Heart left ventricle (tissue), 16 donors: ENCODE measurements at regions not wholly inside any gene's neighbourhood (a gene's known extent, or its start where the extent isn't known, plus 50 kb on each side); places are given as distances from the start of the nearest gene placed in this dataset.

ENCODE experiments used
- ATAC-seq, 4 donors: fragments of 200-7000 bp; cut with Tn5 transposase; one replicate each; pipeline ENCODE4 v1.9.1; 2020 to 2022; ENCODE audit warnings: moderate library complexity in 4 of 4, mild to moderate bottlenecking in 3 of 4, moderate number of reproducible peaks in 1 of 4
- DNase-seq, 5 donors: peaks; one replicate each; pipeline ENCODE4 v3.0.0-alpha.2; 2020
- H3K27ac ChIP-seq, 12 donors: fragments of 200-600 bp; sonication (generic) in 4 of 12; one replicate each; pipeline versions ENCODE4 v1.5.0 to v1.8.0; 2016 to 2022; ENCODE audit warnings: mild to moderate bottlenecking in 2 of 12
- H3K27me3 ChIP-seq, 9 donors: fragments of 200-600 bp; sonication (generic) in 2 of 9; one replicate each; pipeline versions ENCODE4 v1.5.1 to v1.8.0; 2016 to 2022; ENCODE audit warnings: mild to moderate bottlenecking in 3 of 9
- H3K36me3 ChIP-seq, 9 donors: fragments of 200-600 bp; sonication (generic) in 2 of 9; one replicate each; pipeline versions ENCODE4 v1.5.0 to v1.8.0; 2018 to 2022; ENCODE audit warnings: mild to moderate bottlenecking in 2 of 9
- H3K4me1 ChIP-seq, 12 donors: fragments of 200-600 bp; sonication (generic) in 4 of 12; one replicate each; pipeline versions ENCODE4 v1.5.0 to v1.8.0; 2016 to 2022; ENCODE audit warnings: mild to moderate bottlenecking in 3 of 12
- H3K4me3 ChIP-seq, 12 donors: fragments of 200-600 bp; sonication (generic) in 4 of 12; one replicate each; pipeline versions ENCODE4 v1.5.0 to v1.8.0; 2017 to 2022; ENCODE audit warnings: mild to moderate bottlenecking in 9 of 12, moderate library complexity in 4 of 12
- H3K9me3 ChIP-seq, 12 donors: fragments of 200-600 bp; sonication (generic) in 4 of 12; one replicate each; pipeline versions ENCODE4 v1.5.0 to v1.8.0; 2016 to 2022; ENCODE audit warnings: mild to moderate bottlenecking in 1 of 12
- CTCF ChIP-seq, 12 donors: fragments of 200-600 bp; sonication (generic) in 4 of 12; IDR thresholded peaks; one replicate each; pipeline versions ENCODE4 v1.5.0 to v1.8.0; 2018 to 2022; ENCODE audit warnings: antibody characterized with exemption in 12 of 12, mild to moderate bottlenecking in 5 of 12
- POLR2A ChIP-seq, 2 donors: fragments of 450-650 bp; IDR thresholded peaks; one replicate each; pipeline ENCODE4 v1.6.1; 2017; ENCODE audit warnings: antibody characterized with exemption in 2 of 2, mild to moderate bottlenecking in 2 of 2, moderate library complexity in 2 of 2
- WGBS, 4 donors: extraction: QIAGEN DNeasy Blood & Tissue Kit in 2 of 4; methylation state at CpG; one replicate each; pipeline versions ENCODE4 v1.1.5 to v1.1.7; 2013 to 2018; 5-methylcytosine and 5-hydroxymethylcytosine counted together
- intact Hi-C, 10 donors: fragments of 100-400 bp; cut with DNase I; formaldehyde crosslinking; loops; one replicate each; pipeline versions ENCODE4 v1.11.1 to v1.14.2; 2022
- donor health status: ischemic (EF 13 %, LVEDD 7.1; RV severe dilation, severe dysfunction).
- donor health status: healthy with polysubstance abuse.
- donor health status: DM: no; HTN: yes; CAD: no.
- donor health status: DM: no; HTN: no; CAD: no.
- donor health status: ischemic (EF 25% LVEDD 6.9; RV normal size, moderate dysfunction).
- donor health status: ischemic (EF 25% LVEDD 5.7; RV mildly dilated, moderate dysfunction).
- donor health status: healthy.
- donor health status: DM: yes; HTN: yes; CAD: no.
- donor health status: ischemic (EF 35%, LVEDD 5.7; RV mildly dilated, moderate dysfunction).
- donor health status: nonischemic (EF 11% LVEDD 7.7; RV severe dilation, severe dysfunction).
- donor health status: DM: yes; HTN: yes; CAD: no.
- donor health status: PGD.
- donor health status: ischemic (EF 29% LVEDD 5.4; RV normal size, mild dysfunction).
- donor health status: nonischemic (EF 23%, LVEDD 6.1; RV moderate dilation, normal function).

- Histone ChIP-seq H3K27ac (no peak overlapping the region), H3K4me3 (no peak overlapping the region), H3K9me3 (no peaks in the 10 kb centered on the region), H3K4me1 (no peaks in the 10 kb centered on the region), H3K36me3 (no peaks in the 10 kb centered on the region), H3K27me3 (no peaks in the 10 kb centered on the region)
- DNase-seq, result no peak
- no peak for ATAC-seq
- intact Hi-C loops, result no loop called here
- 66 to 77% (median 70%) methylated on average over 2 of the region's 2 CpGs for WGBS, 4 donors
- TF ChIP-seq CTCF (IDR thresholded peaks at IDR 0.05) (no peak), POLR2A (IDR thresholded peaks at IDR 0.05) (no peak)
These were observed 117.9 kb downstream of the MID1IP1 start for GRCh38 chrX:38919202-38919601.

- no peaks in the 10 kb centered on the region for H3K27me3 ChIP-seq
- no peaks in the 10 kb centered on the region for H3K36me3 ChIP-seq
- 79 to 97% (median 91%) methylated on average over 5 of the region's 5 CpGs for WGBS, 4 donors
- ATAC-seq, result no peak
- H3K4me3 ChIP-seq, result no peak overlapping the region
- H3K9me3 ChIP-seq, result no peaks in the 10 kb centered on the region
- intact Hi-C loops, result no loop called here
- no peak for DNase-seq
- H3K4me1 ChIP-seq, result no peaks in the 10 kb centered on the region
- no peak overlapping the region for H3K27ac ChIP-seq
- no peak for TF ChIP-seq POLR2A (IDR thresholded peaks at IDR 0.05)
- no peak for TF ChIP-seq CTCF (IDR thresholded peaks at IDR 0.05)
These were observed 118.7 kb downstream of the MID1IP1 start for GRCh38 chrX:38919853-38920528.

GRCh38 chrX:38923451-38923969, 122.3 kb downstream of the MID1IP1 start:
- no peak for TF ChIP-seq POLR2A (IDR thresholded peaks at IDR 0.05)
- TF ChIP-seq CTCF (IDR thresholded peaks at IDR 0.05), result no peak
- Histone ChIP-seq H3K4me3 (no peak overlapping the region), H3K4me1 (no peaks in the 10 kb centered on the region), H3K27ac (no peak overlapping the region), H3K36me3 (no peaks in the 10 kb centered on the region), H3K9me3 (no peaks in the 10 kb centered on the region), H3K27me3 (no peaks in the 10 kb centered on the region)
- intact Hi-C loops, result no loop called here
- WGBS, 4 donors, result 75 to 94% (median 90%) methylated on average over 3 of the region's 3 CpGs
- no peak for DNase-seq
- ATAC-seq, result no peak

- no peak for DNase-seq
- Histone ChIP-seq H3K27me3 (no peaks in the 10 kb centered on the region), H3K4me1 (no peaks in the 10 kb centered on the region), H3K36me3 (no peaks in the 10 kb centered on the region), H3K27ac (no peak overlapping the region), H3K9me3 (no peaks in the 10 kb centered on the region), H3K4me3 (no peak overlapping the region)
- TF ChIP-seq CTCF (IDR thresholded peaks at IDR 0.05), result no peak
- TF ChIP-seq POLR2A (IDR thresholded peaks at IDR 0.05), result no peak
- 66 to 83% (median 76%) methylated on average over 3 of the region's 3 CpGs for WGBS, 4 donors
- no peak for ATAC-seq
- intact Hi-C loops, result no loop called here
These were observed 126.3 kb downstream of the MID1IP1 start for GRCh38 chrX:38927592-38927991.
